Fibroblast of mammary gland (primary cell): ENCODE measurements at regions not wholly inside any gene's neighbourhood (a gene's known extent, or its start where the extent isn't known, plus 50 kb on each side); places are given as distances from the start of the nearest gene placed in this dataset.
A peak's percentile ranks its signal among the peaks of the same experiment; 100 is the strongest.

Experiments used
- DNase-seq: peaks from one replicate; pipeline ENCODE4 v3.0.0-alpha.2; 2010; ENCODE audit warnings: low read depth
- H3K4me3 ChIP-seq: 2 replicates; pipeline ENCODE4 v1.5.1; 2011; ENCODE audit warnings: low read depth, mild to moderate bottlenecking, low read length, moderate library complexity; ENCODE audit not compliant: control insufficient read depth
- TF ChIP-seq, protein P1 (sequence below): conservative IDR thresholded peaks from 2 replicates; pipeline ENCODE4 v1.5.1; 2011; ENCODE audit warnings: low read depth, low read length, inconsistent platforms; ENCODE audit not compliant: control insufficient read depth, insufficient read depth

DNA sequence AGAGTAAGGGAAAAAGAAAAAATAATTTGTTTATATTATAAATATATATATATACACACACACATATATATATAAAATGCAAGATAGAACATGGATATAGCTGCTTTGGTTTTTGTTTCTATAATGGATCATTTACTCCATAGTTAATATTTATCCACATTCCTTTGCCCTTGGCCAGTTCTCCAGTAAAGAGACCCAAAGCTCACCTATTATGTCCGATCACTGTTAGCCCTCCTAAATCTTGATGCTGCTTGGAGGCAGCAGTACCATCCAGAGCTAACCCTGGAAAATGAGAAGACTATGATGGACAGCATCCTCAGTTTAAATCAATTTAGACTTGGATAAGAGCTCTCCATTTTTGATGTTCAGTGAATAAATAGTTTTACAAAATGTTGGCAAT lies 407.7 kb downstream of the PLPP3 start:
- no peak for DNase-seq
- TF ChIP-seq, protein P1, sequence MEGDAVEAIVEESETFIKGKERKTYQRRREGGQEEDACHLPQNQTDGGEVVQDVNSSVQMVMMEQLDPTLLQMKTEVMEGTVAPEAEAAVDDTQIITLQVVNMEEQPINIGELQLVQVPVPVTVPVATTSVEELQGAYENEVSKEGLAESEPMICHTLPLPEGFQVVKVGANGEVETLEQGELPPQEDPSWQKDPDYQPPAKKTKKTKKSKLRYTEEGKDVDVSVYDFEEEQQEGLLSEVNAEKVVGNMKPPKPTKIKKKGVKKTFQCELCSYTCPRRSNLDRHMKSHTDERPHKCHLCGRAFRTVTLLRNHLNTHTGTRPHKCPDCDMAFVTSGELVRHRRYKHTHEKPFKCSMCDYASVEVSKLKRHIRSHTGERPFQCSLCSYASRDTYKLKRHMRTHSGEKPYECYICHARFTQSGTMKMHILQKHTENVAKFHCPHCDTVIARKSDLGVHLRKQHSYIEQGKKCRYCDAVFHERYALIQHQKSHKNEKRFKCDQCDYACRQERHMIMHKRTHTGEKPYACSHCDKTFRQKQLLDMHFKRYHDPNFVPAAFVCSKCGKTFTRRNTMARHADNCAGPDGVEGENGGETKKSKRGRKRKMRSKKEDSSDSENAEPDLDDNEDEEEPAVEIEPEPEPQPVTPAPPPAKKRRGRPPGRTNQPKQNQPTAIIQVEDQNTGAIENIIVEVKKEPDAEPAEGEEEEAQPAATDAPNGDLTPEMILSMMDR: no peak
- H3K4me3 ChIP-seq: no peak overlapping the region

DNA sequence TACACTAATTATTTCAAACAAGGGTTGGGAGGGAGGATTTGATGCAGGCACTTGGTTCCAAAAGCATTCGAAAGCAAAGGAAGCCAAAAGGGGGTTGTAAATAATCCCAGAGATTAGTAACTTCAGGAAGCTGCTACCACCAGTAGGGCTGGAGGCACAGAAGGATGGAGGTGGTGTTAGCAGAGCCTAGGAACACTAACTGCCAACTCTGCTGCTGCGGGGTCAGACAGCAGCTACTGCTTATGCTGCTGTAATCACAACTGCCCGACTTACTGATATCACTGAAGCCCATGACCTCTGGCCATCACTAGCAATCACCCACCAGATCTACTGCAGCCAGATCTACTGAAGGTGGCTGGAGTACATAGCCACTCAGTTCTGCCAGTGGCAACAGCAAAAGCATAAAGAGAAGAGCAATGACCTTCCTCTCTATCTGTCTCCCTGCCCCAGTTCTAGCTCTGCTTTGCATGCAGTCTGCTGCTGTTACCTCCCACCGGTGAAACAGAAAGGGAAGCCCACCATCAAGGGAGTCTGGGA lies 408.5 kb downstream of the PLPP3 start:
- no peak for DNase-seq
- H3K4me3 ChIP-seq: no peak overlapping the region
- TF ChIP-seq, protein P1: no peak

DNA sequence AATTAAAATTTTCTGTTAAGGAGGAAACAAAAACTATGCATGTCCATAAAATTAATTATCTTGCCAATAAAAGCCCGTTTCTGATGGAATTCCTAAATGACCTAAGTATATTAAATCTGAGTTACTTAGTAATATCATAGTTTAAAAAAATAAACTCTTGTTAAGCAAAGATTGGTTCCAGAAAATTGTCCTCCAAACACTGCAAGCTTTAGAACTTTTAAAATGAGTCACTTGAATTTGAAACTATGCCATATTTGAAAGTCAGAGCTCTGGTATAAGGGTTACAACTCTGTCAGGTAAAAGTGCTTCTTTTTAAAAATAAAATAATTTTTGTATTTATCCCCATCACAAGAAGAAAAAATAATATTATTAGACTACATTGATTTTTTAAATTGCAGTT lies 409.5 kb downstream of the PLPP3 start:
- TF ChIP-seq, protein P1: no peak
- DNase-seq: peak; percentile 60
- H3K4me3 ChIP-seq: no peak overlapping the region

DNA sequence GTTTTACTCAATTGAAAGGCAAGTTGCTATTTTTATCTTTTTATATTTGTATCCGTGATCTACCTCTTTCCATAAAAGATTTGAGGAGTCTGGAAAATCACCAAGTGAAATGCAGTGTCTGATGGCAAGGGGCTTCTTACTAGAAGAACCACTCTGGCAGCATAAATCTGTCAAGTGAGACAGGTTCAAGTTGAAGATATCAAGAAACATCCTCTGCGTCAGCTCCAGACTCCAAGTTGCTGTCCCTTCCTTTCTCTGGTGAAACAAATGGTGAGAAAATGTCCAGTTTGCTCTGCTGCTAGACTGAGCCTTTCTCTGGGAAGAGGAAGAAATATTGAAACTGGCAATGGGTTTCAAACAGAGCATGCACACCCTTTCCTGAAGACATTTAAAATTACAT lies 411.2 kb downstream of the PLPP3 start:
- H3K4me3 ChIP-seq: no peak overlapping the region
- TF ChIP-seq, protein P1: no peak
- no peak for DNase-seq

DNA sequence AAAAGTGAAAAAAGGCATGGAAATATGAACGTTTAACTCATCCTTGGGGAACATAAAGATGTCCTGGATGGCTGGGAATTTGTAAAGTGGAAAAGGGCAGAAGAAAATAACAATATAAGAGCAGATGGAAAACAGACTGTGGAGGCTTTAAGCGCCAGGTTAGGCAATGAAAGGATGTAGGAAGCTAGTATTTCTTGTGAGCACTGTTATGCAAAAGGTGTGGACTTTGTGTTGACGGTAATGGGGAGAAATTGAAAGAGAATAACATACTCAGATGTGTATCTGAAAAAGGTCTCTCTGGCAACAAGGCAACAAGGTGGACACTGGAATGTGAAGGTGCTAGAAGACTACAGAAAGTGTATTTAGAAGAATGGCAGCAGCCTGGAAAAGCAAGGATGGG lies 411.8 kb downstream of the PLPP3 start:
- TF ChIP-seq, protein P1: no peak
- H3K4me3 ChIP-seq: no peak overlapping the region
- no peak for DNase-seq

DNA sequence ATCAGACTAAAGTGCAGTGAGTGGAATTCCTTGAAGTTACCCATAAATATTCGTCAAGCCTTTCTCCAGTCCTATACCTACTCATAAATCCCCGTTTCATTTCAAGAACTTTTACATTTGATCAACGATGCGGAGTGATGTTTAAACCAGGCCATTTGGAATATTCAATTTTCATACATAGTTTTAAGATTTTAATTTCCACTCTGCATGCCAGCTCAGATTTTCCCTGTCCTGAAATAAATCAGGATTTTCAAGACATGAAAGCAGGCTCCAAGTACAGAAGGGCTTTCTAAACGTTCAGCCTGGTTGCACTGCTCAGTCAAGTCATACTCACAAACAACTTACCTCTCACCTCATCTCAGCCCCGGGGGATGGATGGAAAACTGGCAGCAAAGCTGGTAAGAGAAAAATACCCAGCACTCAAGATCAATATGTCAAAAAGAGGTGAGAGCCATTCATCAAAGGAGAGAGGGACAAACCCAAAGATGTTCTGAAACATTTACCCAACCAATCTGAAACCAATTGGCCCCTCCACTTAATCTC lies 418.5 kb downstream of the PLPP3 start:
- H3K4me3 ChIP-seq: no peak overlapping the region
- TF ChIP-seq, protein P1: no peak
- DNase-seq: no peak
